ENCODE measurements at regions not wholly inside any gene's neighbourhood (a gene's known extent, or its start where the extent isn't known, plus 50 kb on each side); places are given as distances from the start of the nearest gene placed in this dataset.

DNA sequence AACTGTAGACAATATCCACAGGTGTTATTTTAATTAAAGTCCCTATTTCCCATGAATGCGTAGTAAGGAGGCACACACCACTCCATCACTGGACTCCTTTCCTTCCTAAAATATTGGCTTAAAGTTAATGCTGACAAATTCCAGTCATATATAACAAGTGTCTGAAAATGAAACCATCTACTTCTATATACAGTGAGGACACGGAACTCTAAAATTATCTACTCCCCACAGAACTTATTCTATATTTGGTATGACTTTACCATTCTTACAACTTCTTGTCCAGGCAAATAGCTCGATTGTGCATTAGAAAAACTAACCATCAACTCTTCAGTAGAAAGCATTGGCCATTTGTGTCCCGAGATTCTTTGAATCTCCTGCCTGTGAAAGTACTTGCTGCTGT is 1560.2 kb downstream of the EFNB2 start:
- Histone ChIP-seq H3K4me1 (no peaks in the 10 kb centered on the region), H3K27me3 (no peaks in the 10 kb centered on the region), H3K9me3 (no peaks in the 10 kb centered on the region), H3K4me3 (no peak overlapping the region), H3K27ac (no peak overlapping the region), H3K36me3 (no peaks in the 10 kb centered on the region)
- intact Hi-C loops (cut with DNase I; ENCODE audit: low total_unique reads) = no loop called here
- TF ChIP-seq, protein P1, sequence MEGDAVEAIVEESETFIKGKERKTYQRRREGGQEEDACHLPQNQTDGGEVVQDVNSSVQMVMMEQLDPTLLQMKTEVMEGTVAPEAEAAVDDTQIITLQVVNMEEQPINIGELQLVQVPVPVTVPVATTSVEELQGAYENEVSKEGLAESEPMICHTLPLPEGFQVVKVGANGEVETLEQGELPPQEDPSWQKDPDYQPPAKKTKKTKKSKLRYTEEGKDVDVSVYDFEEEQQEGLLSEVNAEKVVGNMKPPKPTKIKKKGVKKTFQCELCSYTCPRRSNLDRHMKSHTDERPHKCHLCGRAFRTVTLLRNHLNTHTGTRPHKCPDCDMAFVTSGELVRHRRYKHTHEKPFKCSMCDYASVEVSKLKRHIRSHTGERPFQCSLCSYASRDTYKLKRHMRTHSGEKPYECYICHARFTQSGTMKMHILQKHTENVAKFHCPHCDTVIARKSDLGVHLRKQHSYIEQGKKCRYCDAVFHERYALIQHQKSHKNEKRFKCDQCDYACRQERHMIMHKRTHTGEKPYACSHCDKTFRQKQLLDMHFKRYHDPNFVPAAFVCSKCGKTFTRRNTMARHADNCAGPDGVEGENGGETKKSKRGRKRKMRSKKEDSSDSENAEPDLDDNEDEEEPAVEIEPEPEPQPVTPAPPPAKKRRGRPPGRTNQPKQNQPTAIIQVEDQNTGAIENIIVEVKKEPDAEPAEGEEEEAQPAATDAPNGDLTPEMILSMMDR (IDR thresholded peaks at IDR 0.05) = no peak
- DNase-seq = no peak

DNA sequence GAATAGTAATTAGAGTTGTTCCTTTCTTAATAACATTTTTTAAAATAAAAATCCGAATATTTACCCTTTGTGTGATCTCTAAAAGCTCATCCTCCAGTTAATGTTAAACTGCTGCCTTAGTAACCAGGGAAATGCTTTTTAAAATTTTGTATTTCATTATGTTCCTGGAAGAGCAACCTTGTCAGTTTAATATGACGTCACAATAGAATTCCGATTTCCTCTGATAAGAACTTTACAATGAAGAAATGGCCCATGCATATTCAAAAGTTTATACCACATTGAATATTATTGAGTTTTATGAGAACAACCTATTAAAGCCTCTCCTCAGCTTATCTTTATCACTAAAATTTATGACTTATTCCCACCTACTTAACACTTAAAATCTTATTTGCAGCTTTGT is 1566.6 kb downstream of the EFNB2 start:
- DNase-seq = no peak
- TF ChIP-seq, protein P1 (IDR thresholded peaks at IDR 0.05) = no peak
- H3K4me3 ChIP-seq = no peak overlapping the region
- H3K27me3 ChIP-seq = no peaks in the 10 kb centered on the region
- H3K27ac ChIP-seq = no peak overlapping the region
- H3K9me3 ChIP-seq = no peaks in the 10 kb centered on the region
- intact Hi-C loops (cut with DNase I; ENCODE audit: low total_unique reads) = no loop called here
- H3K4me1 ChIP-seq = no peaks in the 10 kb centered on the region
- H3K36me3 ChIP-seq = no peaks in the 10 kb centered on the region

DNA sequence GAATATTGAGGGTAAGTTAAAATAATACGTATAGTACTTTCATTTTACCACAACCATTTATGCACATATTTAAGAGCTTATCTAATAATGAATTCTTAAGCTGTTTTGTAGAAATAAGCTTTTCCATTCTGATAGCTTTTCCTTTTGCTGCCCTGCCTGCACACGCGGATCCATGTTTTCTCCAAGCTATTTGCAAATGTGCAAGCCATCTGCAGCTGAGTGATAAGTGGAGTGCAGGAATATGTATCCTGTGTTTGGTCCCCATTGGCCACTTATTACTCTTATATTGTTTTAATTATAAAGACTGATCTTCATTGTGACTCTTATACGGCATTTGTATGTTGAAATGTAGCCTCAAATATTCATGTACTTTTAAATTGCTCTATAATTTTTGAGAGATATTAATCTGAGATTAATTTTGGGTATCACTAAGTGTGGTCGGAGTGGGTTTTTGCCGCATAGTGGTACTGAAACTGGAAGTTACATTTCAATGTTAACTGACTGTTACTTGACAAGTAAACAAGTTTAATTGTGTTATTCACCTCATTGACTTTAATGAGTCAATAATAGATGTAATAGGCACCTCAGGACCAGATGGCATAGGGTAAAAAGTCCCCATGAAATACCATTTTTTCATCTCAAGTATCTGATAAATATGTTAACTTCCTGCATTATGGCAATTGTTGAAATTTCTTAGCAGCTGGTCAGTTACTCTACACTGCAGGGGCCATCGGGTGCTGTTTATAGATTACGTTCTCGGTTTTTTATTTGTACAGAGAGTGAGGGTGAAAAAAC is 1567.4 kb downstream of the EFNB2 start:
- no peaks in the 10 kb centered on the region for H3K36me3 ChIP-seq
- DNase-seq = no peak
- H3K9me3 ChIP-seq = no peaks in the 10 kb centered on the region
- H3K4me3 ChIP-seq = peak overlapping the region in 1 of 2 donors; percentile 2
- H3K27me3 ChIP-seq = no peaks in the 10 kb centered on the region
- intact Hi-C loops (cut with DNase I; ENCODE audit: low total_unique reads) = no loop called here
- H3K4me1 ChIP-seq = no peaks in the 10 kb centered on the region
- no peak overlapping the region for H3K27ac ChIP-seq
- TF ChIP-seq, protein P1 (IDR thresholded peaks at IDR 0.05) = no peak

DNA sequence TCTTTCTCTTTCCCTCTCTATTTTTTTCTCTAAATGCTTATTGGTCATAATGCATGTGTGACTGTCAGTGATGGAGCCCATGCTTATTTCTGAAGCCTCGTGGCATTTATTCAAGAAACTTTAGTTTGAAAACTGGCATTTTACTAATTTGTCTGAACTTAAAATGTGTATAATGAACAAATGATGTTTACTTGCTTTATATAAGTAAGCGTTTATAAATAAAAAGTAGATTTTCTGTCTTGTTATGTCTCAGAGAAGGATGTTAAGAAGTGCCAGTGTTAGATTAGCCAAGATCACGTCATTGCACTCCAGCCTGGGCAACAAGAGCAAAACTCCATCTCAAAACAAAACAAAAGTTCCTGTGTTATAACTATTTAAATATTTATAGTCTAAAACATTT is 1568.1 kb downstream of the EFNB2 start:
- H3K27ac ChIP-seq = no peak overlapping the region
- H3K36me3 ChIP-seq = no peaks in the 10 kb centered on the region
- no peaks in the 10 kb centered on the region for H3K9me3 ChIP-seq
- H3K4me1 ChIP-seq = no peaks in the 10 kb centered on the region
- intact Hi-C loops (cut with DNase I; ENCODE audit: low total_unique reads) = no loop called here
- TF ChIP-seq, protein P1 (IDR thresholded peaks at IDR 0.05) = no peak
- no peaks in the 10 kb centered on the region for H3K27me3 ChIP-seq
- peak overlapping the region in 1 of 2 donors; percentile 2 for H3K4me3 ChIP-seq
- no peak for DNase-seq

DNA sequence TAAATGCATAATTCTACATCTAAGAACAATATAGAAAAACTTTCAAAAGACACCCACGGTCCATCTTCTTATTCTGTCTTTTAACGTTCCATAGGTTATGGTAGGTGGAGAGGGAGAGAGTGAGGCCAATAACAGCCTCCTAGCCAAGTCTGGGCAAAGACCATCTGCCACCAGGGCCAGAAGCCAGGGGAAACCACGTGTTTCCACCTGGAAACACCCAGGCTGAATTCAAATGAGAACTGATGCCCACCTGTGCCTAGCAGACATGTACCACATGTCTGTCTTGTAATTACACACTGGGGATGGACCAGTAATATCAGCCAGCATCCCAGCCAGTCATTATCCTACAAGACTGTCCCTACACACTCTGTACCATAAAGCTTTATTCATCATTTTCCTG is 1573.1 kb downstream of the EFNB2 start:
- intact Hi-C loops (cut with DNase I; ENCODE audit: low total_unique reads) = no loop called here
- Histone ChIP-seq H3K36me3 (no peaks in the 10 kb centered on the region), H3K4me3 (no peak overlapping the region), H3K27ac (no peak overlapping the region), H3K27me3 (no peaks in the 10 kb centered on the region), H3K9me3 (no peaks in the 10 kb centered on the region), H3K4me1 (no peaks in the 10 kb centered on the region)
- no peak for DNase-seq
- TF ChIP-seq, protein P1 (IDR thresholded peaks at IDR 0.05) = no peak
